Left colon (tissue), 2 donors: ENCODE measurements at regions not wholly inside any gene's neighbourhood (a gene's known extent, or its start where the extent isn't known, plus 50 kb on each side); places are given as distances from the start of the nearest gene placed in this dataset.

ENCODE experiments used
- ATAC-seq: fragments of 200-7000 bp; cut with Tn5 transposase; one replicate; pipeline ENCODE4 v1.9.1; 2020; ENCODE audit warnings: mild to moderate bottlenecking, moderate library complexity
- DNase-seq, 2 donors: peaks; one replicate each; pipeline ENCODE4 v3.0.0-alpha.2; 2020
- intact Hi-C, 2 donors: fragments of 100-400 bp; cut with DNase I in 1 of 2; cut with micrococcal nuclease in 1 of 2; formaldehyde crosslinking; loops; one replicate each; pipeline versions ENCODE4 v1.11.2 to v1.14.0; 2022; cut with DNase I, micrococcal nuclease
- donor health status: DM: no; HTN: no; CAD: no.
- donor health status: DM: yes; HTN: yes; CAD: no.

GRCh38 chr1:112255080-112255479, 140.9 kb upstream of the CTTNBP2NL start:
- no peak for DNase-seq
- intact Hi-C loops: no loop called here
- no peak for ATAC-seq

- no peak for DNase-seq
- intact Hi-C loops: no loop called here
- no peak for ATAC-seq
Measured at GRCh38 chr1:112256411-112256810, 139.6 kb upstream of the CTTNBP2NL start.

- intact Hi-C loops: no loop called here
- DNase-seq (no peak), ATAC-seq (no peak)
Measured at GRCh38 chr1:112257043-112257835, 138.8 kb upstream of the CTTNBP2NL start.

GRCh38 chr1:112260699-112261098, 135.3 kb upstream of the CTTNBP2NL start:
- intact Hi-C loops: no loop called here
- no peak for DNase-seq
- no peak for ATAC-seq

GRCh38 chr1:112262316-112262715, 133.7 kb upstream of the CTTNBP2NL start:
- DNase-seq (no peak), ATAC-seq (no peak)
- intact Hi-C loops: no loop called here

GRCh38 chr1:112263042-112263441, 133.0 kb upstream of the CTTNBP2NL start:
- ATAC-seq (no peak), DNase-seq (no peak)
- intact Hi-C loops: no loop called here

GRCh38 chr1:112263453-112263852, 132.6 kb upstream of the CTTNBP2NL start:
- intact Hi-C loops: no loop called here
- DNase-seq (no peak), ATAC-seq (no peak)

- DNase-seq (no peak), ATAC-seq (no peak)
- intact Hi-C loops: no loop called here
Measured at GRCh38 chr1:112264010-112264409, 132.0 kb upstream of the CTTNBP2NL start.

- no peak for ATAC-seq
- no peak for DNase-seq
- intact Hi-C loops: no loop called here
Measured at GRCh38 chr1:112264553-112264952, 131.5 kb upstream of the CTTNBP2NL start.

GRCh38 chr1:112265931-112266330, 130.1 kb upstream of the CTTNBP2NL start:
- no peak for DNase-seq
- intact Hi-C loops: no loop called here
- no peak for ATAC-seq

GRCh38 chr1:112267206-112267605, 128.8 kb upstream of the CTTNBP2NL start:
- intact Hi-C loops: no loop called here

GRCh38 chr1:112267929-112268328, 128.1 kb upstream of the CTTNBP2NL start:
- no peak for ATAC-seq
- DNase-seq: peak; percentile 13 to 27
- intact Hi-C loops: no loop called here

More at GRCh38 chr1:112267206-112267605, 128.8 kb upstream of the CTTNBP2NL start:
- DNase-seq (no peak), ATAC-seq (no peak)

GRCh38 chr1:112268408-112268807, 127.6 kb upstream of the CTTNBP2NL start:
- ATAC-seq (no peak), DNase-seq (no peak)
- intact Hi-C loops: no loop called here

GRCh38 chr1:112271270-112271669, 124.7 kb upstream of the CTTNBP2NL start:
- DNase-seq (no peak), ATAC-seq (no peak)
- intact Hi-C loops: no loop called here

- no peak for DNase-seq
- no peak for ATAC-seq
- intact Hi-C loops: no loop called here
Measured at GRCh38 chr1:112272101-112272772, 123.8 kb upstream of the CTTNBP2NL start.

GRCh38 chr1:112284796-112285195, 111.2 kb upstream of the CTTNBP2NL start:
- intact Hi-C loops: no loop called here
- ATAC-seq: no peak

GRCh38 chr1:112285316-112285715, 110.7 kb upstream of the CTTNBP2NL start:
- intact Hi-C loops: no loop called here
- DNase-seq (no peak), ATAC-seq (no peak)

More at GRCh38 chr1:112284796-112285195, 111.2 kb upstream of the CTTNBP2NL start:
- DNase-seq: no peak

GRCh38 chr1:112285746-112286145, 110.3 kb upstream of the CTTNBP2NL start:
- ATAC-seq (no peak), DNase-seq (no peak)
- intact Hi-C loops: no loop called here

- intact Hi-C loops: no loop called here
- DNase-seq: no peak
- ATAC-seq: no peak
Measured at GRCh38 chr1:112296908-112297307, 99.1 kb upstream of the CTTNBP2NL start.

GRCh38 chr1:112297536-112297935, 98.5 kb upstream of the CTTNBP2NL start:
- intact Hi-C loops: no loop called here
- no peak for ATAC-seq
- no peak for DNase-seq
